GM12878 (cell line): ENCODE measurements at regions not wholly inside any gene's neighbourhood (a gene's known extent, or its start where the extent isn't known, plus 50 kb on each side); places are given as distances from the start of the nearest gene placed in this dataset.

Experiments
- ATAC-seq: fragments of 200-7000 bp; cut with Tn5 transposase; 3 replicates; pipeline ENCODE4 v1.9.1; 2020; ENCODE audit warnings: mild to moderate bottlenecking, moderate library complexity
- BruUV-seq: library from RNA; stranded (reverse); fragments of 400-500 nt; replicated peaks from 2 replicates; lab custom pipeline; 2021; lab: Mats Ljungman, UMichigan
- CTCF ChIA-PET: fragments of 300-600 bp; sonication (Branson Sonifier 250); formaldehyde crosslinking; extraction: SDS; loops from one replicate; lab custom pipeline; 2021; ENCODE audit warnings: inconsistent platforms; lab: Yijun Ruan, JAX
- POLR2A ChIA-PET: fragments of 350-600 bp; formaldehyde crosslinking; extraction: SDS; loops from one replicate; lab custom pipeline; 2021; ENCODE audit warnings: inconsistent platforms; lab: Charles Lee
- RAD21 ChIA-PET: fragments of 300-600 bp; sonication (Branson Sonifier 250); formaldehyde crosslinking; loops from one replicate; lab custom pipeline; 2023; ENCODE audit warnings: antibody characterized with exemption; ENCODE audit not compliant: unreplicated experiment; lab: Charles Lee
- SMC1A ChIA-PET: fragments of 300-600 bp; sonication (Branson Sonifier 250); formaldehyde crosslinking; loops from one replicate; lab custom pipeline; 2023; ENCODE audit not compliant: unreplicated experiment, uncharacterized antibody; lab: Charles Lee
- DNase-seq: peaks from one replicate; pipeline ENCODE4 v3.0.0-alpha.2; 2011; ENCODE audit warnings: low read depth, low spot score
- FAIRE-seq: peaks from 3 replicates; lab custom pipeline; 2011; peaks lifted over from hg19 to GRCh38; lab: Jason Lieb, UNC
- H2AFZ ChIP-seq: 2 replicates; pipeline ENCODE4 v1.6.0; 2011; ENCODE audit warnings: low read depth, low read length, control low read depth; ENCODE audit not compliant: control insufficient read depth
- H3K27ac ChIP-seq: 2 replicates; pipeline ENCODE4 v1.5.1; 2011; ENCODE audit warnings: control low read depth; ENCODE audit not compliant: control insufficient read depth, insufficient read depth
- H3K27me3 ChIP-seq, 2 experiments: replicated peaks in 1 of 2; 2 replicates each; pipeline versions ENCODE4 v1.6.0 to v1.6.1; 2011; ENCODE audit warnings: low read length in 1 of 2; ENCODE audit not compliant: control insufficient read depth in 2 of 2, insufficient read depth in 2 of 2
- H3K36me3 ChIP-seq, 2 experiments: 2 replicates each; pipeline ENCODE4 v1.5.1; 2011; ENCODE audit warnings: low read length in 1 of 2; ENCODE audit not compliant: control insufficient read depth in 2 of 2, insufficient read depth in 2 of 2
- H3K4me1 ChIP-seq: 2 replicates; pipeline ENCODE4 v1.6.1; 2011; ENCODE audit warnings: mild to moderate bottlenecking, low read length, moderate library complexity, mixed read lengths; ENCODE audit not compliant: control insufficient read depth, insufficient read depth
- H3K4me2 ChIP-seq: 2 replicates; pipeline ENCODE4 v1.6.0; 2011; ENCODE audit warnings: control low read depth; ENCODE audit not compliant: control insufficient read depth, insufficient read depth
- H3K4me3 ChIP-seq: fragments of 200-600 bp; sonication (generic); 2 replicates; pipeline ENCODE4 v1.5.1; 2016
- H3K79me2 ChIP-seq: 2 replicates; pipeline ENCODE4 v1.6.0; 2011; ENCODE audit warnings: low read length; ENCODE audit not compliant: control insufficient read depth, insufficient read depth
- H3K9ac ChIP-seq: 2 replicates; pipeline ENCODE4 v1.8.0; 2011; ENCODE audit warnings: low read length, control low read depth, mixed read lengths; ENCODE audit not compliant: control insufficient read depth, insufficient read depth
- H3K9me3 ChIP-seq: replicated peaks from 3 replicates; pipeline ENCODE4 v1.5.1; 2011; ENCODE audit warnings: mild to moderate bottlenecking, low read length; ENCODE audit not compliant: control insufficient read depth, insufficient read depth
- H4K20me1 ChIP-seq: 2 replicates; pipeline ENCODE4 v1.6.0; 2011; ENCODE audit not compliant: control insufficient read depth, insufficient read depth
- CBX5 ChIP-seq: sonication (generic); IDR thresholded peaks from 2 replicates; pipeline ENCODE4 v1.6.1; 2016; ENCODE audit warnings: low read depth, moderate library complexity, mild to moderate bottlenecking, inconsistent platforms
- DPF2 ChIP-seq: fragments of 450-650 bp; IDR thresholded peaks from 2 replicates; pipeline ENCODE4 v1.6.1; 2017; ENCODE audit warnings: mild to moderate bottlenecking
- FOS ChIP-seq: IDR thresholded peaks from 3 replicates; pipeline ENCODE4 v1.6.1; 2011; ENCODE audit warnings: borderline replicate concordance; ENCODE audit not compliant: insufficient read length; ENCODE audit errors: extremely low read depth
- IKZF2 ChIP-seq, 2 experiments: fragments of 450-650 bp; IDR thresholded peaks; 2 replicates each; pipeline ENCODE4 v1.6.1; 2017; ENCODE audit warnings: mild to moderate bottlenecking in 2 of 2, moderate library complexity in 2 of 2
- IRF4 ChIP-seq: IDR thresholded peaks from 2 replicates; pipeline ENCODE4 v1.6.1; 2011; ENCODE audit warnings: low read depth, low read length
- KAT2A ChIP-seq: conservative IDR thresholded peaks from 2 replicates; pipeline ENCODE4 v1.6.1; 2011; ENCODE audit warnings: low read depth, low read length; ENCODE audit not compliant: control insufficient read depth
- LARP7 ChIP-seq: fragments of 450-650 bp; IDR thresholded peaks from 2 replicates; pipeline ENCODE4 v1.6.1; 2017; ENCODE audit warnings: mild to moderate bottlenecking
- MAX ChIP-seq: IDR thresholded peaks from 2 replicates; pipeline ENCODE4 v1.6.1; 2012; ENCODE audit warnings: low read depth, low read length, improper control_type of control experiment
- MLLT1 ChIP-seq: fragments of 450-650 bp; IDR thresholded peaks from 2 replicates; pipeline ENCODE4 v1.6.1; 2016; ENCODE audit warnings: mild to moderate bottlenecking
- MYB ChIP-seq: fragments of 150-350 bp; IDR thresholded peaks from 2 replicates; pipeline ENCODE4 v1.6.1; 2014; ENCODE audit warnings: mild to moderate bottlenecking, low read depth, low read length, borderline replicate concordance
- NFXL1 ChIP-seq: fragments of 450-650 bp; IDR thresholded peaks from 2 replicates; pipeline ENCODE4 v1.6.1; 2017; ENCODE audit warnings: antibody characterized with exemption, mild to moderate bottlenecking, borderline replicate concordance
- NR2C2 ChIP-seq: IDR thresholded peaks from 2 replicates; pipeline ENCODE4 v1.6.1; 2011; ENCODE audit warnings: borderline replicate concordance, low read depth; ENCODE audit not compliant: control insufficient read depth, insufficient read length
- NR2F1 ChIP-seq: fragments of 450-650 bp; conservative IDR thresholded peaks from 2 replicates; pipeline ENCODE4 v1.6.1; 2017; ENCODE audit warnings: mild to moderate bottlenecking
- PAX8 ChIP-seq: fragments of 450-650 bp; IDR thresholded peaks from 2 replicates; pipeline ENCODE4 v1.6.1; 2017; ENCODE audit warnings: mild to moderate bottlenecking, moderate library complexity
- SMC3 ChIP-seq: IDR thresholded peaks from 2 replicates; pipeline ENCODE4 v1.6.1; 2011; ENCODE audit warnings: low read length, improper control_type of control experiment, borderline replicate concordance
- SUZ12 ChIP-seq: fragments of 200-600 bp; sonication (generic); IDR thresholded peaks from one replicate; pipeline ENCODE4 v1.6.1; 2018; ENCODE audit warnings: antibody characterized with exemption, mild to moderate bottlenecking; ENCODE audit not compliant: unreplicated experiment
- YBX1 ChIP-seq: fragments of 450-650 bp; IDR thresholded peaks from 2 replicates; pipeline ENCODE4 v1.6.1; 2016; ENCODE audit warnings: antibody characterized with exemption
- ZBTB11 ChIP-seq: fragments of 450-650 bp; formaldehyde crosslinking; IDR thresholded peaks from 2 replicates; pipeline ENCODE4 v1.5.0; 2022; ENCODE audit warnings: mild to moderate bottlenecking, missing genetic modification characterization
- ZNF24 ChIP-seq: fragments of 450-650 bp; IDR thresholded peaks from 2 replicates; pipeline ENCODE4 v1.6.1; 2017; ENCODE audit warnings: antibody characterized with exemption, mild to moderate bottlenecking
- ZNF622 ChIP-seq: fragments of 450-650 bp; IDR thresholded peaks from 2 replicates; pipeline ENCODE4 v1.6.1; 2017; ENCODE audit warnings: mild to moderate bottlenecking, inconsistent platforms
- WGBS: methylation state at CpG from one replicate; pipeline ENCODE4 v1.1.6; 2016; ENCODE audit warnings: low lambda C conversion rate; ENCODE audit not compliant: insufficient replicate concordance, insufficient coverage; ENCODE audit errors: missing lambda C conversion rate; 5-methylcytosine and 5-hydroxymethylcytosine counted together
- in situ Hi-C: fragments of 300-500 bp; cut with MboI; formaldehyde crosslinking; loops from 9 replicates; pipeline ENCODE4 v1.14.3; 2018; ENCODE audit warnings: mixed read lengths
- intact Hi-C: fragments of 100-400 bp; cut with micrococcal nuclease; formaldehyde crosslinking; loops from one replicate; pipeline ENCODE4 v1.14.2; 2022; ENCODE audit not compliant: unreplicated experiment

GRCh38 chr12:65565601-65566560 is 258.4 kb upstream of the HMGA2 start:
- FAIRE-seq = no peak

More at GRCh38 chr12:65565601-65566560, 258.4 kb upstream of the HMGA2 start:
- Histone ChIP-seq H2AFZ (no peak overlapping the region), H3K79me2 (no peaks in the 10 kb centered on the region), H3K9ac (no peak overlapping the region), H3K4me1 (no peaks in the 10 kb centered on the region), H3K4me2 (no peak overlapping the region), H3K4me3 (no peak overlapping the region), H3K9me3 (no peaks in the 10 kb centered on the region), H3K36me3 (no peaks in the 10 kb centered on the region), H4K20me1 (no peaks in the 10 kb centered on the region), H3K27me3 (peaks cover 0 to 2% of the 10 kb centered on the region in 2 experiments; a peak in 1 of 4 replicates), H3K27ac (no peak overlapping the region)
- WGBS = 42% methylated on average over 11 of the region's 11 CpGs
- ChIA-PET POLR2A (no interaction called here), CTCF (interaction anchor here (0.9 to 1.4 kb wide), 3 partner anchors 9 to 542 kb away, joined by 3 to 4 read pairs (median 4); no protein-coding TSS in a partner anchor), RAD21 (no interaction called here), SMC1A (interaction anchor here (0.6 to 1.8 kb wide), 3 partner anchors 9 to 23 kb away, joined by 3 to 5 read pairs (median 4); no protein-coding TSS in a partner anchor)
- in situ Hi-C loops = no loop called here
- intact Hi-C loops = no loop called here
- no peak for TF ChIP-seq CBX5
- no peak for TF ChIP-seq MLLT1
- no peak for TF ChIP-seq NR2C2
- no peak for TF ChIP-seq FOS
- no peak for TF ChIP-seq MYB
- TF ChIP-seq NFXL1 = no peak
- TF ChIP-seq ZBTB11 (CRISPR knock-in tag) = no peak
- no peak for TF ChIP-seq LARP7
- no peak for TF ChIP-seq SMC3
- TF ChIP-seq ZNF24 = no peak
- no peak for TF ChIP-seq NR2F1
- no peak for TF ChIP-seq PAX8
- no peak for TF ChIP-seq SUZ12
- TF ChIP-seq MAX = no peak
- no peak for TF ChIP-seq DPF2
- TF ChIP-seq IRF4 = no peak
- TF ChIP-seq ZNF622 = no peak
- no peak for TF ChIP-seq IKZF2 (IDR thresholded peaks at IDR 0.05)
- TF ChIP-seq YBX1 = no peak
- no peak for TF ChIP-seq KAT2A
- no TSS peak for BruUV-seq
- DNase-seq (no peak), ATAC-seq (no peak)
